ENCODE measurements at regions not wholly inside any gene's neighbourhood (a gene's known extent, or its start where the extent isn't known, plus 50 kb on each side); places are given as distances from the start of the nearest gene placed in this dataset.

- Histone ChIP-seq H3K36me3 (ENCODE audit: control insufficient read depth in 2 of 2, extremely low read depth in 1 of 2, insufficient read depth in 2 of 2, low read length in 2 of 2) (no peaks in the 10 kb centered on the region), H3K79me2 (ENCODE audit: control insufficient read depth, insufficient read depth, low read length) (no peaks in the 10 kb centered on the region), H3K4me1 (ENCODE audit: control insufficient read depth, extremely low read depth, insufficient read depth, low read length) (peaks cover 30% of the 10 kb centered on the region), H4K20me1 (ENCODE audit: control insufficient read depth, extremely low read depth, insufficient read depth, low read length) (no peaks in the 10 kb centered on the region), H2AFZ (ENCODE audit: control insufficient read depth, low read length) (no peak overlapping the region), H3K4me3 (ENCODE audit: control insufficient read depth in 2 of 3, extremely low read depth in 1 of 3, insufficient read depth in 2 of 3, low read depth in 1 of 3, low read length in 3 of 3) (no peak overlapping the region), H3K9ac (ENCODE audit: control insufficient read depth, extremely low read depth, insufficient read depth, low read length) (no peak overlapping the region), H3K27ac (ENCODE audit: control insufficient read depth, insufficient read depth, low read length) (no peak overlapping the region), H3K27me3 (ENCODE audit: control insufficient read depth, extremely low read depth, insufficient read depth, low read length) (no peaks in the 10 kb centered on the region), H3K9me1 (ENCODE audit: control insufficient read depth, extremely low read depth, insufficient read depth, low read length) (no peaks in the 10 kb centered on the region), H3K4me2 (ENCODE audit: control insufficient read depth, extremely low read depth, insufficient read depth, low read depth, low read length) (no peak overlapping the region), H3K9me3 (ENCODE audit: control insufficient read depth, low read depth, low read length) (no peaks in the 10 kb centered on the region)
- no peak for DNase-seq (ENCODE audit: low read depth, low spot score)
- dilution Hi-C loops (cut with MboI; ENCODE audit: extremely low pct_ligation_motif_present, low sequenced_read_pairs): no loop called here
- no peak for TF ChIP-seq EZH2 (IDR thresholded peaks at IDR 0.05; ENCODE audit: low read length)
- no peak for TF ChIP-seq CTCF (optimal IDR thresholded peaks at IDR 0.05 in 1 of 3, IDR thresholded peaks at IDR 0.05 in 1 of 3, conservative IDR thresholded peaks at IDR 0.05 in 1 of 3; ENCODE audit: extremely low read depth in 1 of 3, insufficient read depth in 2 of 3, low read length in 3 of 3)
- FAIRE-seq: peak; percentile 59
These were observed 173.9 kb upstream of the ARL4C start for GRCh38 chr2:234670806-234671205.

- Histone ChIP-seq H3K27me3 (ENCODE audit: control insufficient read depth, extremely low read depth, insufficient read depth, low read length) (no peaks in the 10 kb centered on the region), H3K27ac (ENCODE audit: control insufficient read depth, insufficient read depth, low read length) (peak overlapping the region; percentile 15), H3K4me1 (ENCODE audit: control insufficient read depth, extremely low read depth, insufficient read depth, low read length) (peaks cover 27% of the 10 kb centered on the region), H3K4me3 (ENCODE audit: control insufficient read depth in 2 of 3, extremely low read depth in 1 of 3, insufficient read depth in 2 of 3, low read depth in 1 of 3, low read length in 3 of 3) (no peak overlapping the region), H3K36me3 (ENCODE audit: control insufficient read depth in 2 of 2, extremely low read depth in 1 of 2, insufficient read depth in 2 of 2, low read length in 2 of 2) (no peaks in the 10 kb centered on the region), H3K9me3 (ENCODE audit: control insufficient read depth, low read depth, low read length) (no peaks in the 10 kb centered on the region), H3K79me2 (ENCODE audit: control insufficient read depth, insufficient read depth, low read length) (no peaks in the 10 kb centered on the region), H3K4me2 (ENCODE audit: control insufficient read depth, extremely low read depth, insufficient read depth, low read depth, low read length) (peak overlapping the region; percentile 42), H4K20me1 (ENCODE audit: control insufficient read depth, extremely low read depth, insufficient read depth, low read length) (no peaks in the 10 kb centered on the region), H3K9me1 (ENCODE audit: control insufficient read depth, extremely low read depth, insufficient read depth, low read length) (no peaks in the 10 kb centered on the region), H3K9ac (ENCODE audit: control insufficient read depth, extremely low read depth, insufficient read depth, low read length) (no peak overlapping the region), H2AFZ (ENCODE audit: control insufficient read depth, low read length) (no peak overlapping the region)
- DNase-seq (ENCODE audit: low read depth, low spot score) (peak; percentile 56), FAIRE-seq (peak; percentile 90)
- TF ChIP-seq CTCF (optimal IDR thresholded peaks at IDR 0.05 in 1 of 3, IDR thresholded peaks at IDR 0.05 in 1 of 3, conservative IDR thresholded peaks at IDR 0.05 in 1 of 3; ENCODE audit: extremely low read depth in 1 of 3, insufficient read depth in 2 of 3, low read length in 3 of 3): no peak
- TF ChIP-seq EZH2 (IDR thresholded peaks at IDR 0.05; ENCODE audit: low read length): no peak
- dilution Hi-C loops (cut with MboI; ENCODE audit: extremely low pct_ligation_motif_present, low sequenced_read_pairs): no loop called here
These were observed 173.2 kb upstream of the ARL4C start for GRCh38 chr2:234670052-234670451.

Data from keratinocyte (primary cell).